ENCODE measurements at regions not wholly inside any gene's neighbourhood (a gene's known extent, or its start where the extent isn't known, plus 50 kb on each side); places are given as distances from the start of the nearest gene placed in this dataset.
"Not testable (repeated sequence)": the region's sequence is repeated elsewhere in the genome, so short reads cannot be mapped to it uniquely, and the experiment has no call there.

DNA sequence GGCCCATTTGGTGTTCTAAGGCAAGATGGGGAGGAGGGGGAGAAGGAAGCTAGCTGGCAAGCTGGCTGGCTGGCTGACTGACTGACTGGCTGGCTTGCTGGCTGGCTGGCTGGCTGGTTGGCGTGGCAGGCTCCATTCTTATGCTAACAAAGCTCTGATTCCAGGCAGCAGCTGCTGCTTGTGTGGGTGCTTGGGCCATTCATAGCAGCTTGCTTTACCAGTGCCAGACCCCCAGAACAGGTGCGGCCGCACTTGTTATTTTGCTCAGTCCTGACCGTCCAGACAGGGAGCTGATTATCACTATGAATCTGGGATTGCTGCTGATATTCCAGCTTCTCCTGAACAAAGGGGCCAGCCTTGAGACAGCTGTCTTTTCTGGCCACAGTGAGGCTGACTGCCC is 131.2 kb upstream of the PAK3 start:
- DNase-seq (ENCODE audit: low spot score) = no peak

DNA sequence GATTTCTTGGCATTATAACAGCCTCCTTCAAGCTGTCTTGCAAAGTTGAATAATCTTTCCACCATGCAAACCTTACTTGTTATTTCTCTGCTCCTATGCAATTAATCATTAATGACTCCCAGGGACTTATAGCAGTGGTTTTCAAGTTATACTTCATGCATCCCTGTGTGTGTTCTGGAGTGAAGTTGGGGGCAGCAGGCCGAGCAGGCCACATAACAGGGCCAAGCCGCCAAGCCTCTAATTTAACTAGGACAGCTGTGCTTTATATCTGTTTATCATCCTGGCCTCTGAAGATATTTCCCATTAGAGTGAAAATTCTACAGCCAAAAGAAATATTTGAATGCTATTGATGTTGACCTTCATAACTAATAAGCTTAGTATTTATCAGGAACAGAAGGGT is 133.5 kb upstream of the PAK3 start:
- DNase-seq (ENCODE audit: low spot score) = no peak

DNA sequence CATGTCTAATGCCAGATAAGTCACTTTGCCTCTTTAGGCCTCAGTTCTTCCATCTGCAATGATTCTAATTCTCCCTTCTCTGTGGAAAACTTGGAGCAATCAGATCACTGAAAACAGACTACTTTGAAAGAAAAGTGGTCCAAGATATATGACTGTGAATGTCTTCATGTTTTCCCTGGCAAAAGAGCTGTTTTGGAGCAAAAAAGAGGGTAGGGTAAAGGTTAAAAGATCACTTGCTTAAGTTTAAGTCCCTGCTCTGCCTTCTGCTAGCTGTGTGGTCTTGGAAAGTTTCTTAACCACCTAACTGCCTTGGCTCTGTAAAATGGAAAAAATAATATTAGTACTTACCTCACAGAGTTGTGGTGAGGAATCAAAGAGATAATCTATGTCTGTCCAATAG is 140.3 kb upstream of the PAK3 start:
- DNase-seq (ENCODE audit: low spot score) = no peak

DNA sequence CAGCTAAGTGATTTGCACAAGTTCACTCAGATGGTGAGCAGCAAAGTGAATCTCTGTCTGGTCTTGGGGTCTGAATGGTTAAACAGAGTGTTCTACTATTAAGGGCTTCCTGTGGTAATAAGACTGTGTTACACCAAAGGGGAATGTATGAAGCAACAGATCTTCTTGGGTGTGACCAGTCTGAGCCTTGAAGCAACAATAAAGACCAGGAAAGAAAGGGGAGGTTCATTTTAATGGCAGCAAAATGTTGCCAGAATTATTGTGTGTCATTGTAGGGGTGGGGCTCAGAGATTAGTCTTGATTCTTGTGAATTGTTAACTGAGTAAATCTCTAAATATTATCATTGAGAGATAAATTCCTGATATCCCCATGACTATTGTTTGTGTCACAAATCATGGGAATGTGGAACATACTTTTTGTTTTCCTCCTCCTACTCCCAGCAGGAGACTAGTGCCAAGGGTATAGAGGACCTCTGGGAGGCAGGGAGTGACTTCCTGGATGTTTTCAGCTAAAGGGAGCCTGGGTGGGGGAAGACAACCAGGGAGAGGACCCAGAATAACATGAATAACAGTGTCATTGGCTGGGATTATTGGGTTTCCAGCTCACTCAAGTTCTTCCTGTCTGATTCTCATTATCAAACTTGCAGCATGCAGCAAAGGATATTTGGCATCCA is 141.4 kb upstream of the PAK3 start:
- DNase-seq (ENCODE audit: low spot score) = no peak

DNA sequence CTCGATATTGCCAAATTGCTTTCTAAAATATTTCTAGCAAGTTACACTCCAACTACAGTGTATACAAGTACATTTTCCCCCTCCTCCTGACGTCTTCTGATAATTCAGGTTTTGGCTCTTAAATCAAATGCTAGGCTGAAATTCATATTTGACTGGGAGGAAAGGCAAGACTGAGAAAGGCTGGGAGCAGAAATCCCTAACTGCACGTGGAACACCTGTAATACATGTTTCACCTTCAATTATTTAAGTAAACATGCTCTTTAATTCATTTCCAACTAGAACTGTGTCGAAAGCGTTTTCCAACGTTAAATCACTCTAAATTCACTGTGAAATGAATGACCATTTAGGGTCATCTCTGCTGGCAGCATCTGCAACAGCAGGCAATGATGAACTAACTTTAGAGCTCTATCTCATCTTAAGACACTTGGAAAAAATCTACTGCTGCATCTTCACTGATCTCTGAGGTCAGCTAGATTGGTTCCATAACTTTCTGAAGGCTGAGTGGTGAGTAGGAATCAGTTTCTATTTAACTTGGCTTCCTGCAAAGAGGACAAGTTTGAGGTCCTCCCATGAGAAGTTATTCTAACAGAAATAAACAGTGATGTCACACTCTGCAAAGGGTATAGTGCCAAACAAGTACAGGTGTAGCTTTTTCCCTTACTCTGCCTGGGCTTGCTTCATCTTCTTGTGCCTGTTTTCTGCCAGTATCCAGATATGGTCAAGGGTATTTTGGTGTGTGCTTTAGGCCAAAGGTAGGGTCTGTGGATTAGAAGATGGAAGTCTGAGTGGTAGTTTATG is 144.3 kb upstream of the PAK3 start:
- no peak for DNase-seq (ENCODE audit: low spot score)

DNA sequence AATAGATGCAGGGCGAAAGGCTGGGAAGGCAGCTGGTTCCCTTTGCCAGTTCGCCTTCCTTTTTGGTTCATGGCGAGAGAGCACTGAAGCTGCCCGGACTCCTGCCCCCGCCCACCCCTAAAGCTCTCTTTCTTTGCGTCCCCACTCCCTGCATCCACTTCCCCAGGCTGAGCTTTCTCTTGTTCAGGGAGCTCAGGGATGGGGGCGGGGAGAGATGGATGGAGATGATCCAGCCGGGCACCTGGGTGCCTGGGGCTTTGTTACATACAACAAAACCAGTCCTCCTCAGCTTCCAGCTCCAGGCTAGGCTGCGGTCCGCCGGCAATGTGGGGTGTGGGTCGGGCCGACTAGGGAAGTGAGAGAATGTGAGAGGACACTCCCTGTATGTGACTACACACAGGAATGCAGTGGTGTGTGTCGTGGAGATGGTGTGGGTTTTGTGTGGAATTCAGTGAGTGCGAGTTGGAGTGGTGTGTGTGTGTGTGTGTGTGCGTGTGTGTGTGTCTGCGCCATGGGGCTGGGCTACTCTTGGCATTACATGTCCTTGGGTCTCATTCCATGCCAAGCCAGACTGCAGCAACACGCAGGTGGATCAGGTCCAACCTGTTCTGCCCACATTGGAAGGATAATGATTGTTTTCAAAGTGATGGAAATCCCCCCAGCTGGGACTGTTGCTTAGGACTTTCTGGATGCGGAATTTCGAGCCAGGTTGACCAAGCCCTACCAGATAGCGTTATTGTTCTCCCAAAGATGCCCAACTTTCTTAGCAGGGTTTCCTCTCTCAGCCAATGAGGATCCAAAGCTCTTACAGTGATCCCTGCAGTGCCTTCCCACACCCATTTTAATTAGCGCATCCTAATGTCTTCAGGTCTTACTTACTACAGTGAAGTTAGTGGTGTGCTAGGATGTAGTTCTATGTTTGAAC is 149.4 kb upstream of the CHRDL1 start:
- no peak for DNase-seq (ENCODE audit: low spot score)

DNA sequence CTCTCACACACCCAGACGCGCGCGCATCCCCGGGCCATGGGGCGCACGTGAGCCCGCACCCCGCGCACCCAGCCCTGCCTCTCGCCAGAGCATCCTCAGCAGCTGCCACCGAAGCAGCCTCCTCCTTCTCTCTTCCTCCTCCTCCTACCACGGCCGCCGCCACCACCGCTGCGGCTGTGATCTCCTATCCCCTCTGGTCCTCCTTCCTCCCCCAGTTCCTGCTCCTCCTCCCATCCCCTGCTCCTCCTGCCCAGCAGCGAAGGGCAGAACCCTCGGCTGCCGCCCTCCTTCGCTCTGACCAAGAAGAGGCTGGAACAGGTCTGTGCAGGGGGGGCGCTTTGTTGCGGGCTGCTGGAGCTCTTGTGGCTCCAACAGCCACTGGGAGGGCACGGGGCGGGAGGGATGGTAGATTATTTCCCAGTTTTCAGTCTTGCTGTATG is 148.7 kb upstream of the CHRDL1 start:
- no peak for DNase-seq (ENCODE audit: low spot score)

DNA sequence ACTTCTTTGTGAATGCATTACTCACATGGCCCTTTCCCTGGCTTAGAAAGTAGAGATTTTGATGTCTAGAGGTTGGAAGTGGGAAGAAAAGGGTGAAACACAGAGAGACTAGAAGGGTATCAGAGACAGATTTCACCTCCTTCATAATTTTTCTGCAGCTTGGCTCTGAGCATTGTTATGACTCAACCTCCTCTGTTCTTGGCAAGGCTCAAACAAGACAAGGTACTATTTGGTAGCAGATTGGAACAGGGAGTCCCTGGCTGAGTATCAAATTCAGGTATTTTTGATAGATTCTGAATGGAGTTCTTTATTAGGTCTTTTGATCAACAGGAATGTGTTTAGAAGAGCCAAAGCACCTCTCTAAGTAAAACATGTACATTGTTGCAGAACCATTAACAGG is 146.3 kb upstream of the CHRDL1 start:
- DNase-seq (ENCODE audit: low spot score) = no peak

DNA sequence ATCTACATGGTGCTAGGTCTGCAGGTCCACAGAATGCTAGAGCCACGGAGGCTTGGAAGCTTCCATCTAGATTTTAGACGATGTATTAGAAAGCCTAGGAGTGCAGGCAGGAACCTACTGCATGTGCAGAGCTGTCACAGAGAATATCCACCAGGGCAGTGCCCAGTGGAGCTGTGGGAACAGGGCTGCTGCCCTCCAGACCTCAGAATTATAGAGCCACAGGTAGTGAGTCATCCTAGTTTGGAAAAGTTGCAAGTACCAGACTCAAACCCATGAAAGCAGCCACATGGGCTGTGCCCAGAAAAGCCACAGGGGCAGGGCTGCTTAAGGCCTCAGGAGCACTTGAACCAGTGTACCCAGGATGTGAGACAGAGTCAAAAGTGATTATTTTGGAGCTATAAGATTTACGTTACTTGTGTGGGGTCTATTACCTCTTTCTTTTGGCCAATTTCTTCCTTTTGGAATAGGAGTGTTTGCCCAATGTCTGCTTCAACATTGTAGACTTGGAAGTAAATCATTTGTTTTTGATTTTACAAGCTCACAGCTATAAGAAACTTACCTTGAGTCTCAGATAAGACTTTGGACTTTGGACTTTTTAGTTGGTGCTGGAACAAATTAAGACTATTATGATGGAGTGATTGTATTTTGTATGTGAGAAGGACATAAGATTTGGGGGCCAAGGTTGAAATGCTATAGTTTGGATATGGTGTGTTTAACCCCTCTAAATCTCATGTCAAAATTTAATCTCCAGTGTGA is 143.5 kb upstream of the CHRDL1 start:
- no peak for DNase-seq (ENCODE audit: low spot score)

DNA sequence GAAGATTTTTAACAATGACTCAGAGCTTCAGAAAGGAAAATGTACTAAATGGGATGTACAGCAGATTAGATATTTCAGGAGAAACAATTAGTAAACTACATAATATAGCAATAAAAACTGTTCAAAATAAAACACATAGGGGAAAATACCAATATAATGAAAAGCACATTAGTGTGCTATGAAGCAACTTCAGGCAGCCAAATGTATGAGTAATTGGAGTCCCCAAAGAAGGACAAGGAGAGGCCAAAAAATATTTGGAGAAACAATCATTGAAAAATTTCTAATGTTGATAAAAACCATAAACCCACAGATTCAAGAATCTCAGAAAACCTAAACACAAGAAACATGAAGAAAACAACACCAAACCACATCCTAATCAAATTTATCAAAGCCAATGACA is 129.3 kb upstream of the CHRDL1 start:
- DNase-seq (ENCODE audit: low spot score) = no peak

DNA sequence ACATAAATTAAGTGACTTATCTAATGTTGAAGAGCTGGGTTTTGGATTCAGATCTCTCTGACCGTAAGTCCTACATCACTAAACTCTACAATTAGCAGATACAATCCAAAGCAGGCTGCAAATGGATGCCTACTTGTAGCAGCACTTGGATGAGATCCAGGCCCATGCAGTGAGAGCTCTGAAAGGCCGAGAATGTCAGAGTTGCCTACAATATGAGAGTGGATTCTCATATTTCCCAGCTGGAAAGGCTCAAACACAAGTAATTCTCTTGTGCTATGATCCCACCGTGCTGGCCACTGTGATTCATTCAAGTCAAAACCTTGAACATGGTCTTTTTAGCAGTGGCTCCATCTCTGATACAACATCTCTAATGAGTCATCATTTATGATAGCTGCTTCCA is 125.4 kb upstream of the CHRDL1 start:
- DNase-seq (ENCODE audit: low spot score) = no peak

DNA sequence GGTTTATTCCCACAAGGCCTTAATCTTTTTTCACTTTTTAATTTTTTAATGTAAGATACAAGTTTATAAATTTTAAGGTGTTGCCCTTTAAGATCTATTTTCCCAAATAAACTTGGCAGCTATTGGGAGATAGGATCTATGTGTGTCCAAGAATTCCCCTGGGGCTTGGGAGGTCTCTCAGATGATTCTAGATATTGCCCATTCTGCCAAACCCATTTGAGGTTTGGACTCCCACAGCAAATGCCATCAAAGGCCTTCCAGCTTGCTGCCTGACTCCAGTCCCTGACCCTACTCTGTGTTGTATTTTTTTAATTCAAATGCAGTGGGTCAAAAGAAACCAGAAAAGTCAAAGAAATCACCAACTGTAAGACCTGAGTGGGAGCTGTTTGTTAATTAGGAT is 120.0 kb upstream of the CHRDL1 start:
- no peak for DNase-seq (ENCODE audit: low spot score)

DNA sequence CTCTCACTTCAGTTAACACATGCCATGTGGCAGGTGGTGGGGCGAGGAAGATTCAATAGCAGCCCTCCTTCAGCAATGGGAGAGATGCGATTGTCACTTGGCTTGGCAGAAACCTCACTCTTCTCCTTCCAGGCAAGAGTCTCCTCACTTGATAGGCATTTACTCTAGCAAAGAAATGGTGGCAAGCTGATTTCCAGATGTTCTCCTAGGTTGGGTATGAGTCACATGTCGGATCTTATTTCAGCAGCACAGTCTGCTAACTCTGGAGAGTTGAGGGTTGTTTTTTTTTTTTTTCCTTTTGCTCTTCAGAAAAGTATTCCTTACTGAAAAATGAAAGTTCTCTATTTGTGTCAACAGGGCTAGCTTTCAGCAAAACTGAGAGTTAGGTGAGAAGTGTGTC is 119.5 kb upstream of the CHRDL1 start:
- DNase-seq (ENCODE audit: low spot score) = no peak

DNA sequence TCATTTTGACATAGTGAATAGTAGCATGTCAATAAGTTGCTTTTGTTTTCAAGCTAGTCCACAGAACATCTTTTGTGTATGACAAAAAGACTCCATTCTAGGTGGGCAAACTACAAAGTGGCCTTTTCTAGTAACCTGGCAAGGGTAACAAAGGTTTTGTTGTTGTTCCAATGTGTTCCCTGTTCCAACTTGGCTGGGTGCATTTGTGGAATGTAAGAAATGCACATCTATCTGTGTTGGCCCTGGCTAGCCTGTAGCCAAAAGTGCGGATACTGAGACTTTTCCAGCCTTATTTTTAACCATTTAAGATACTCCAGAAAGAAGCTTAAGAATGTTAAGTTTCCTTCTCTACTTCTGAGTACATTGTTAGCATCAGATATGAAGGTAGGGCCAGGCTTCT is 118.7 kb upstream of the CHRDL1 start:
- DNase-seq (ENCODE audit: low spot score) = no peak

DNA sequence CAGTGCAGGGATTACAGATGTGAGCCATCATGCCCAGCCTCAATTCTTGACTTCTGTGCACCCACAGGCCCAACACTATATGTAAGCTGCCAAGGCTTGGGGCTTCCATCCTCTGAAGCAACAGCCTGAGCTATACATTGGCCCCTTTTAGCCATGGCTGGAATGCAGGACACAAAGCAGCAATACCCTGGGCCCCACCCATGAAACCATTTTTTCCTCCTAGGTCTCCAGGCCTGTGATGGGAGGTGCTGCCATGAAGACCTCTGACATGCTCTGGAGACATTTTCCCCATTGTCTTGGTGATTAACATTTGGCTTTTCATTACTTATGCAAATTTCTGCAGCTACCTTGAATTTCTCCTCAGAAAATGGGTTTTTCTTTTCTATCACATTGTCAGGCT is 109.1 kb upstream of the CHRDL1 start:
- not testable (repeated sequence) for DNase-seq (ENCODE audit: low spot score)

DNA sequence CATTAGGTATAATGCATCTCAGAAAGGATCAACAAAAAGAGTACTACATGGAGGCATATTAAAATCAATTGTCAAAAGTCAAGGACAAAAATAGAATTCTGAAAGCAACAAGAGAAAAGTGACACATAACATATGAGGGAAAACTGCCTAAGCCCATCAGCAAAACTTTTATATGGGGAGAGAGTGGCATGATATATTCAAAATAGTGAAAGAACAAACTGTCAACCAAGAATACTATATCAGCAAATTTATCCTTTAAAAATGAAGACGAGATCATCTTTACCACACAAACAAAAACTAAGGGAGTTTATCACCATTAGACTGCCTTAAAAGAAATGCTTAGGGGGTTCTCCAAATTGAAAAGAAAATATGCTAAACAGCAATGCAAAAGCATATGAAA is 86.4 kb upstream of the CHRDL1 start:
- no peak for DNase-seq (ENCODE audit: low spot score)

DNA sequence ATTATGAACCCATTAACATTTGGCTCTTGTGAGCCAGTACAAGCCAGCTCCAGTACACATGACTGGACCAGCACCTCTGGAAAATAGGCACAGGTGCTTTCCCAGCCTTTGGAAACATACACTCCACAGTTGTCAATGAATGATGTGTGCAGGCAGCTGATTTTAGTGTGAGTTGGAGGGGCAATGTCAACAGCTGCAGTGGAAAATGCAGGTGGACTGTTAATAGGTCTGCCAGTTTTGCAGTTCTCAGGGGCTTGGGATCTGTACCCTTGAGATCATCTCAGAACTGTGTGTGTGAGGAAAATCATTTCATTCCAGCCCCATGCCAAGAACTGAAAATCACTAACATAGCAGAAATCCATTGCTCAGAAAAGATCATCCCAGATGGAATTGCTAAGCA is 81.7 kb upstream of the CHRDL1 start:
- DNase-seq (ENCODE audit: low spot score) = no peak

DNA sequence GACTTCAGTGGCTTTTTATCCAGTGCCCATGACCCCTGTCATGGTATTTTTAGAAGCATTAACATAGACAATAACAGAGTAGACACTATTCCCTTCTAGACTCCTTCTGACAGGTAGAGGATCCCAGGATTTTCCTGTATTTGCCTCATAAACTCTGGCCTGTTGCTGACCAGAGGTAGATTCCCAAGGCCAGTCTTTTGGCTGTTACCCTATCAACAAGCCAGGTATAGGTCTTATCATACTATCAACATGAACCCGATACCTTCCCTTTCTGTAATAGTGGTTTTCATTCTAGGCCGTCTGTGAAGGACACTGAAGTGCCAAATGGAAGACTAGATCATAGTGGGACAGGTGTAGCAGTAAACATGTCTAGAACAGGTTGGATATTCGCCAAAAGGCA is 76.2 kb upstream of the CHRDL1 start:
- DNase-seq (ENCODE audit: low spot score) = no peak

DNA sequence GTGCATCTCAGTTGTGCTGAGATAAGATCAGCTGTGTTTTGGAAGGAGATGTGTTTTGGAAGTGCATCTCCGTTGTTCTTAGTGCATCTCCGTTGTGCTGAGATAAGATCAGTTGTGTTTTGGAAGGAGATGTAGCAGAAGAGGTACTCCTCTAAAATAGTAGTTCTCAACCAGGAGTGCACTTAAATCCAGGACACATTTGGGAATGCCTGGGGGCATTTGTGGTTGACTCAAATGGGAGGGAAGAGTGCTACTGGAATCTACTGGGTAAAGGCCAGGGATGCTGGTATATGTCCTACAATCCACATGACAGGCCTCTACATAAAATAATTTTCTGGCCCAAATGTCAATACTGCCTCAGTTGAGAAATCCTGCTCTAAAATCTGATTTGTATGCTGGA is 70.8 kb upstream of the CHRDL1 start:
- no peak for DNase-seq (ENCODE audit: low spot score)

DNA sequence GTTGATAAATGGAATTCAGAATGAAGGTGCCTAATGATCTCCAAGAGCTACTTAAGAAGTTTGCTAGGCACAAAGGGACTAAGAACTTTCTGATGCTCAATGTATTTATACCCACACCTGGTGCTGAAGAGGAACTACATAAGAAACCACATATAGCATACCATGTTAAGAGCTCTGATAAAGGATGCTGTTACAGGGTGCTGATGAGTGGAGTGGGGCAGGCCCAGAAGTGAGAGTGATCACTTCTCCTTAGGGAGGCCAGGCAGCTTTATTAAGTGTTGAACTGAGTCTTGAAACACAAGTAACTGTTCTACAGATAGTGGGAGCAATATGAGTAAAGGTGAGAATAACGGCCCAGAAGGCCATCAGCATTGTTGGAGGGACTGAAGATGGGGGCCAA is 68.3 kb upstream of the CHRDL1 start:
- no peak for DNase-seq (ENCODE audit: low spot score)

DNA sequence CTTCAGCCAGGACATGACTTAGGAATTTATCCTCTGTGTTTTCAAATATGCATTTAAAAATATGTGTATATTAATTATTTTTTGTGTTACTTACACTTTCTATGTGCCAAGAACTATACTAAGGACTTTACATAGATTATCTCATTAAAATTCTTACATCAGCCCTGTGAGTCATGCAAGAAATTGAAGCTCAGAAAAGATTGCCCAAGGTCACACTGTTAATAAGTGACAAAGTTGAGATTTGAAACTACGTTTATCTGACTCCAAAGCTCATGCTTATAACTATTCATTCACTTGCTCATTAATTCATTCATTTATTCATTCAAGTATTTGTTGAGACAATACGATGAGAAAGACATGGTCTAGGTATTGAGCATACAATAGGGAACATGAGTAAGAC is 62.9 kb upstream of the CHRDL1 start:
- DNase-seq (ENCODE audit: low spot score) = no peak

DNA sequence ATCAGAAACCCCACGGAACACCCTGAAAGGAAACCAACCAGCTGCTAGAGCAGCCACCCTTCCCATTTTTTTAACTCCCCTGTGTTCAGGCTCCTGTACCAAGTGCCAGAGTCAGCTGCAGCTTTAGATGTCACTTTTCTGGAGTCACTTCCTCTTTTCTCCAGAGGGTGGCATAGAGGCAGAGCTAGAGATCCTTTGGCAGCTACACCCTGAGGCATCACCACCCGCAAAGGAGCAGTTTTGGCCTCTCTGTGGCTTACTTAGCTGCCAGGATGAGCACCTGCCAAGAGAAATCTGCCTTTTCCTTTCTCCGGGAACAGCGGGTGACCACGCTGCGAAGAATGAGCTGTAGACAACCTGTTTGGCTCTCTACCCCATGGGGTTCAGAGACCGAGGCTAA is 58.0 kb upstream of the CHRDL1 start:
- DNase-seq (ENCODE audit: low spot score) = peak; percentile 11

Measured in NAMALWA (cell line).